ENCODE measurements at regions not wholly inside any gene's neighbourhood (a gene's known extent, or its start where the extent isn't known, plus 50 kb on each side); places are given as distances from the start of the nearest gene placed in this dataset.
"Not testable (repeated sequence)": the region's sequence is repeated elsewhere in the genome, so short reads cannot be mapped to it uniquely, and the experiment has no call there.

DNA sequence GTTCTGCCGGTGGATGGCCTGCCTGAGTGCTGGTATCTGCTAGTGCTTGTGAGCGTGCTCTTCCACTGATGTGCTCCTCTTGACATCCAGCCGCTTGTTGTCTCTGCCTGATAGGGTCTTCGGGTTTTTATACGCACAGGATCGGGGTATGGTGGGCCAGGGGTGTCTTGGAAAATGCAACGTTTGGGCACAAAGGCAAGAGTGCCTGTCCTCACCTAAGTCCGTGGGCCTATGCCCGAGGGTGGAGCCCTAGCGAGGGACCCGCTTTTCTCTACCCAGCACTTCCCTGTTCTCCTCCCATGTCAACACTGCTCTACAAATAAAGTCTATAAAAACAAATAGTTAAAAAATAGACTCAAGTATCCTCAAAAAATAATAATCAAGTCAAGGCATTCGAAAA, 1007.8 kb downstream of the PLA2G4A start:
- no peak for DNase-seq (ENCODE audit: low read depth)

- DNase-seq (ENCODE audit: low read depth), result no peak
These were observed 1009.0 kb downstream of the PLA2G4A start for GRCh38 chr1:187837787-187838186.

GRCh38 chr1:187838335-187839293, 1009.9 kb downstream of the PLA2G4A start:
- no peak for DNase-seq (ENCODE audit: low read depth)

- DNase-seq (ENCODE audit: low read depth), result no peak
These were observed 1011.1 kb downstream of the PLA2G4A start for GRCh38 chr1:187839873-187840272.

DNA sequence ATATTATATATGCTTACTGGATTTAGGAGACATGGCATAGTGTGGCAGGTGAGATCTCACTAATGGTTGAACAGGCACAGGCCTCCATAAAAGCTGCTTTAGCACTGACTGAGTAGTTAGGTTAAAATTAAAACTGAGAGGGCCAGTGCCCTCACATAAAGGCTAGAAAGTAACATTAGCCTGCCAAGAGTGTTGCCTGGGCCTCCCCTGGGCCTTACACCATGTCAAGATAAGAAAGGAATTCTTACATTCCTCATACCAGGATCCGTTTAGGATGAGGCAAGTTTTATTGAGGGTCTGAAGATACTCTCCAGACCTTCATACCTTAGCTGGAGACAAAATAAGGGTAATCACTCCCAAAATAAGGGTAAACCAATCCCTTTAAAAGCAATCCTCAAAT, 1011.8 kb downstream of the PLA2G4A start:
- no peak for DNase-seq (ENCODE audit: low read depth)

DNA sequence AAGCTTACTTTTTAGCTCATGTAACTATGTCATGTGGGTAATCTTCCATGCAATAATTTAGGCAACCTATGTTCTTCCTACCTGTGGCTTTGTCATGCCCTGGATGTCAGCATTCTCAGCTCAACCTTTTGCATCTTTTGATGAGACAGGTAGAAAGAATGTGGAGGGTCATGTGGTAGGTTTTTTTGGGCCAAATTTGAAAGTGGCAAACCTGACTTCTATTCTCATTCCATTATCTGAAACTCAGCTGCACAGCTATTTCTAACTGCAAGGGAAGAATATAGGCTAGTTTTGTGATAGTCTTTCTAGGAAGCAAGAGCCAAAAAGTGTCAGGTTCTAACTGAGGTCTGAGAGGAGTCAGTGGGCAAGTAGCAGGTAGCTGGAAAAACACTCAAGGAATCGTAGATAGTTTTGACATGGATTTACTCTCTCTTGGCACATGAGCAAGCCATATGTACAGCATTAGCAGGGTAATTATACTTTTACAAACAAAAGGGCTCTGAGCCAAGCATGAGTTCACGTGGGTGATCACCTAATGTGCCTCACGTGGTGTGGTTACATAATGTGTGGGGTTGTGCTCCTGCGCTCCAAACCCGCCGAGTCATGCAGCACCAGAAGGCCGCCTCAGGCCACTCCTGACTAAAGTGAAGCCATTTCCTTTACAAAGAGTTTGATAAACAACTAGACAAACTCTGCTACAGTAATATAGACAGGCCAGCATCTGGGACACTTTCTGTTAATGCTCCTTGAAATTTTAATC, 1013.8 kb downstream of the PLA2G4A start:
- DNase-seq (ENCODE audit: low read depth), result no peak

- DNase-seq (ENCODE audit: low read depth), result no peak
These were observed 1015.6 kb downstream of the PLA2G4A start for GRCh38 chr1:187844313-187844712.

- no peak for DNase-seq (ENCODE audit: low read depth)
These were observed 1018.8 kb downstream of the PLA2G4A start for GRCh38 chr1:187847531-187847930.

- no peak for DNase-seq (ENCODE audit: low read depth)
These were observed 1019.6 kb downstream of the PLA2G4A start for GRCh38 chr1:187848321-187848720.

GRCh38 chr1:187850146-187850545, 1021.4 kb downstream of the PLA2G4A start:
- DNase-seq (ENCODE audit: low read depth), result not testable (repeated sequence)

GRCh38 chr1:187853505-187853904, 1024.8 kb downstream of the PLA2G4A start:
- no peak for DNase-seq (ENCODE audit: low read depth)

GRCh38 chr1:187854457-187854856, 1025.7 kb downstream of the PLA2G4A start:
- DNase-seq (ENCODE audit: low read depth), result no peak

DNA sequence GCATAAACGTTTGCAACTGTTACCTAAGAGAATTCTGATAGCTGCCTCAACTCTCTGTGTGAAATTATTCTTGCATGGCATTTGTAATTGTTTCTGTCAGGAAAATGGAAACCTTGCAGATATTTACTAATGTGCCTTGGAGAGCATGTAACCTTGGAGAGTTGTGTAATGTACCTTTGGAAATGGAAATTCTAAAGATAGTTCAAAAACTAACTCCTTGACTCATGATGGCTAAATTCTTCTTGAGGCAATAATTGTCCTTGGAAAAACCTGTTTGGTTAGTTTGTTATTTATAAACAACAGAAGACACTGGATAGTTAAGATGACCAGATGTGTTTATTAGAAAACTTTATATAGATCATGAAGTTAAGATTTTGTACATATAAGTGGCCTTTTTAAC, 1033.8 kb downstream of the PLA2G4A start:
- no peak for DNase-seq (ENCODE audit: low read depth)

DNA sequence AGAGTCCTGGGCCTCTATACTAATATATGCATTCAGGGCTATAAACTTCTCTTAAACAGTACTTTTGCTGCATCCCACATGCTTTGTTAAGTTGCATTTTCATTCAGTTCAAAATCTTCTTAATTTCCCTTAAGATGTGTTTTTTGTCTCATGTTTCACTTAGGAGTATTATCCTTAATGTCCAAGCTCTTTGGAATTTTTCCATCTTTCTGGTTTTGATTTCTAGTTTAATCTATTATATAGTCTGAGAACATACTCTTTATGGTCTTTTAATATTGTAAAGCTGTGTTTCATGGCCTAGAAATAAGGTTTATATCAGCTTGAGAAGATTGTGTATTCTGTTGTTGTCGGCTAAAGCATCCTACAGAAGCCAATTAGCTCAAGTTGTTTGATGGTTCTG, 1041.8 kb downstream of the PLA2G4A start:
- no peak for DNase-seq (ENCODE audit: low read depth)

DNA sequence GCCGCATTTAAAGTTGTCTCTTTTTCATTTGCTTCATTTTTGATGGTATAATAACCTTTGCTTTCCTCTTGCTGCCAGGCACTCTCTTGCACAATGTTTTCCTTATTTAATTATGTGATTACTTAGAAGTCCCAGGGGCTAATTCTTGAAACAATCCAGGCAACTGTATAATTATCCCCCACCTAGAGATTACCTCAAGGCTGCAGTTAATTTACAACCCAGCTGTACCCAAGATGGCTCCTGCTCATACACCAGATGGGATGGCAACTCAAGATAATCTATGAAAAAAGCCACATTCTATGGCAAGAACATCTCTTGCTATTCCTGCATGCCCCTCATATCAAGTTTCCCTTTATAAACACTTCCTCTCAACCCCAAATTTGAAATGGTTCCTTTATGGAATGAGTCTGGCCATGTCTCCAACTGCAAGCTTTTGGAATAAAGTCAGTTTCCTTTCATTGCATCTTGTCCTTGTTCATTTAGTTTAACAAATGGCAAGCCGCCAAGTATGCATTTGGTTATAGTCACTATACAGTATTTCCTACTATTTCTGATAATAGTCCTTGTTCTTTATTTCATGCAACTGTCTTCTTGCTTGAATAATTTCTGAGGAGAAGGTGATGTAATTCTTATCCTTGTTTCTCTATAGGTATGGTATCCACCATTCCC, 1042.6 kb downstream of the PLA2G4A start:
- no peak for DNase-seq (ENCODE audit: low read depth)

DNA sequence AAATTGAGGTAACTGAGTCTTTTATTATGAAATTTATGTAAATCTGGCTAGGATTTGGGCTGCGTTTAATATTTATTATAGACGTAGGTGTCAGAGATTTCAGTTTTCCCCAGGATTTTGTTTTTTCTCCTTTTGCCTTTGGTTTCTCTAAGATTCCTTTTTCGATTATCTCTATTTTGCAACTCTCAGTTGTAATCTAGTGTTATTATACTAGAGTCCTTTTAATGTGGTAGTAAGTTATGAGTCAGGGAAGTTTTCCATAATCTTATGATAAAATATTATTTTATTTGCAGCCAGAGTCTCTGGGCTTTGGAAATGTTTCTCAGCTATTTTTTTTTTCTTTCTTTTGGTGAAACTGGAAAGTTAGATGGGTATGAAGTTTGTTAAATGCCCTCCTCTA, 1043.8 kb downstream of the PLA2G4A start:
- no peak for DNase-seq (ENCODE audit: low read depth)

DNA sequence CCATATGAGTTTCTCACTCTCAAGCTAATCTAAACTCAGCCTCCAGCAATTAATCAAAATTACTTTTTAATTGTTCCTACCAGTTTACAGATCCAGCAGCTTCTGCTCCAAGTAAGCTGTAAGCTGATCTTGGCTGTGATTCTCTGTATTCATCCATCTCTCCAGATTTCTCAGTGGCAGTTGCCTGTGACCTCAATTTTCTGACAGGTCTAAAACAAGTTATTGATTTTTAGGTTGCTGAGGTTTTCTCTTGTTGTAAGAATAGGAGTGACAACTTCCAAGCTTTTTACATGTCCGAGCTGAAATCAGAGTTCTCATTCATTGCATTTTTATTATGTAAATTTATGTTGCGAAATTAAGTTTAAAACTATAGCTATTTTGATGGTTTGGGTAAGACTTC, 1044.4 kb downstream of the PLA2G4A start:
- DNase-seq (ENCODE audit: low read depth), result no peak

DNA sequence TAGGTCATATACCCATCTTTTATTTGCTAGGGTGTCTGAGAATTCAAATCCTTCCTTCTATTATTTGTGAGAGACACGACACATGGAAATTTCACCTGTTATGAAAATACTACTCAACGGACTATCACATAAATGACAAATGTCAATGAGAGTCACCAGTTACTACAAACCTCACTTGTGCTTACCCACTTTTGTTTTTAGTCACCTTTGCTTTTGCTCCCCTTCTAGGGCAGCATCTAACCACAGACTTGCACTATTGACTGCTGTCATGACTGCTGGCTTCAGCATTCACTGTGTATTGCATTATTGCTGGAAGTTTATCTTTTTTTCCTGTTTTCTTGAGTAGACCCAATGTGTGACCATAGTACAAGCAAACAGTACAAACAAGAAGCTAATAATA, 1048.0 kb downstream of the PLA2G4A start:
- no peak for DNase-seq (ENCODE audit: low read depth)

GRCh38 chr1:187877220-187877619, 1048.5 kb downstream of the PLA2G4A start:
- DNase-seq (ENCODE audit: low read depth), result no peak

DNA sequence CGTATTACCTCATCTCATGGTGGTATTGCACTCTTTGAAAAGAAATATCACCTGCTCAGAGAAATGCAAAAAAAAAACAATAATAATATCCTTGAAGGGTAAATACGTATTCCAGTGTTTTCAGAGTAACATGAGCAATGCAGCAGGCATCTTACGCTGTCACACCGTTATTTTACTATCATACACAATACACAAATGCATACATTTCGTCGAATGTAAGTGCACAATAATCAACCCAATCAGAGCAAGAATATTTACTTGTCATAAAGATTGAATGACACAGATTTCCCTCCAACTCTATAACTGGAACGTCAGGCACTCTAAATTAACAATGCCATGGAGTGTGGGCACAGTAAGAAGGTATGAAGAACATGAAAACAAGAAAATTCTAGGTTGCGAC, 1050.1 kb downstream of the PLA2G4A start:
- DNase-seq (ENCODE audit: low read depth), result no peak

GRCh38 chr1:187883356-187883755, 1054.6 kb downstream of the PLA2G4A start:
- DNase-seq (ENCODE audit: low read depth), result no peak

DNA sequence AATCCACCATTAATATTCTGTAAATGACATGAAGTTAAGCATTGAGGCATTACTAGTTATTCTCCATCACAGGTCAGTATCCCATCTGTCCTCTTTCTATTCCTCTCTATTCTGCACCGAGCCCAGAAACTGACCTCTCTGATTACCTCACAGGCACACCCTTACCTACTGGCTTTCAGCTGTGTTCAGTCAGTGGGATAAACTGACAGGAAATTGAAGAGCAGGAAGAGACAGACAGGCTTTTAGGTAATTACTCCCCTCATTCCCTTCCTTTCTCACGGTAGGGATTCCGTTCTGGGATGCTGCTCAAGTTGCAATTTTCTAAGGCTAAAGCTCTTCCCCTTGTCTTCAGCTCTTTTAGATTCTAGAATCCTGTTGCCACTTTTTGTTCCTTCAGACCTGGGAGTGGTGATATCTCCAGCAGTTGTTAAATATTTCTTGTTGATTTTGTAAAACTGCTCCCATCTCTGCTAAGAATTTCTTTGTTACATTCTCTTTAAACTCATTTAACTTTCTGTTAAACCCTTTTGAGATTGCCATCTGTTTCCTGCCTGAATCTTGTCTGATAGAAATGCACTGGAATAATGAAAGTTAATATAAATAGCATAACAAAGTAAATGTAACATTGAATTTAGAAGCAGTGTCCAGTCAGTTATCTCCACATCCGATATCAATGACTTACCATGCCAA, 1063.4 kb downstream of the PLA2G4A start:
- no peak for DNase-seq (ENCODE audit: low read depth)

Measured in GM04504 (cell line).